A549 (cell line): ENCODE measurements at regions not wholly inside any gene's neighbourhood (a gene's known extent, or its start where the extent isn't known, plus 50 kb on each side); places are given as distances from the start of the nearest gene placed in this dataset.
A peak's percentile ranks its signal among the peaks of the same experiment; 100 is the strongest.

Source experiments
- ATAC-seq, 2 experiments: fragments of 200-7000 bp in 1 of 2; fragments of >200 bp in 1 of 2; cut with Nextera tagmentation in 1 of 2; cut with Tn5 transposase in 1 of 2; 3 replicates each; pipeline versions ENCODE4 v1.8.0 to v1.9.1; 2018 to 2020; ENCODE audit warnings: mild to moderate bottlenecking in 1 of 2, moderate library complexity in 1 of 2
- CTCF ChIA-PET: fragments of 300-600 bp; sonication (Branson Sonifier 250); formaldehyde crosslinking; extraction: SDS; loops from one replicate; lab custom pipeline; 2021; ENCODE audit warnings: antibody characterized with exemption, inconsistent platforms; lab: Yijun Ruan, JAX
- POLR2A ChIA-PET: fragments of 350-600 bp; formaldehyde crosslinking; extraction: SDS; loops from one replicate; lab custom pipeline; 2021; ENCODE audit warnings: antibody characterized with exemption, inconsistent platforms; lab: Yijun Ruan, JAX
- DNase-seq, 2 experiments: peaks; one replicate each; pipeline versions ENCODE4 v3.0.0 to v3.0.0-alpha.2; 2011 to 2016; ENCODE audit warnings: low read depth in 1 of 2, low spot score in 1 of 2
- FAIRE-seq: peaks from 2 replicates; lab custom pipeline; 2011; peaks lifted over from hg19 to GRCh38; lab: Jason Lieb, UNC
- H3K27ac ChIP-seq, 2 experiments: fragments of >200 bp; sonication (Bioruptor Twin); formaldehyde crosslinking; 3 replicates each; pipeline ENCODE4 v1.5.1; 2016 to 2017
- H3K4me1 ChIP-seq: fragments of >200 bp; sonication (Bioruptor Twin); formaldehyde crosslinking; 3 replicates; pipeline ENCODE4 v1.6.1; 2016
- H3K4me2 ChIP-seq: fragments of >200 bp; sonication (Bioruptor Twin); formaldehyde crosslinking; 3 replicates; pipeline ENCODE4 v1.6.1; 2016
- H3K4me3 ChIP-seq: fragments of >200 bp; sonication (Bioruptor Twin); formaldehyde crosslinking; 3 replicates; pipeline ENCODE4 v1.5.1; 2016
- H3K9me3 ChIP-seq: fragments of >200 bp; sonication (Bioruptor Twin); formaldehyde crosslinking; 3 replicates; pipeline ENCODE4 v1.6.1; 2016
- CBX2 ChIP-seq: fragments of 200-600 bp; sonication (generic); IDR thresholded peaks from 2 replicates; pipeline ENCODE4 v1.6.1; 2016; ENCODE audit warnings: low read depth, mild to moderate bottlenecking, borderline replicate concordance
- CBX8 ChIP-seq: fragments of 200-600 bp; sonication (generic); IDR thresholded peaks from 2 replicates; pipeline ENCODE4 v1.6.1; 2016
- CHD2 ChIP-seq: fragments of 150-350 bp; IDR thresholded peaks from 2 replicates; pipeline ENCODE4 v1.6.1; 2014; ENCODE audit warnings: low read length; ENCODE audit not compliant: partially characterized antibody
- EHMT2 ChIP-seq: fragments of 200-600 bp; sonication (generic); IDR thresholded peaks from 2 replicates; pipeline ENCODE4 v1.6.1; 2016; ENCODE audit warnings: antibody characterized with exemption, low read depth, mild to moderate bottlenecking, moderate library complexity
- ELK1 ChIP-seq: fragments of 150-350 bp; IDR thresholded peaks from 2 replicates; pipeline ENCODE4 v1.6.1; 2014; ENCODE audit warnings: low read depth, mild to moderate bottlenecking, low read length
- EP300 ChIP-seq, 2 experiments: fragments of >200 bp; sonication (Bioruptor Twin); formaldehyde crosslinking; IDR thresholded peaks; 2 replicates in 1 of 2; 3 replicates in 1 of 2; pipeline ENCODE4 v1.6.1; 2016 to 2017
- ESRRA ChIP-seq: fragments of 150-350 bp; IDR thresholded peaks from 2 replicates; pipeline ENCODE4 v1.6.1; 2014; ENCODE audit warnings: mild to moderate bottlenecking, low read length, borderline replicate concordance
- FOSL2 ChIP-seq, 2 experiments: fragments of 450-650 bp in 1 of 2; fragments of >200 bp in 1 of 2; sonication (Bioruptor Twin) in 1 of 2; formaldehyde crosslinking; IDR thresholded peaks; 2 replicates each; pipeline versions ENCODE4 v1.5.0 to v1.6.1; 2016 to 2020; ENCODE audit warnings: mild to moderate bottlenecking in 1 of 2, moderate library complexity in 1 of 2
- GATA3 ChIP-seq: IDR thresholded peaks from 2 replicates; pipeline ENCODE4 v1.6.1; 2012; ENCODE audit warnings: borderline replicate concordance
- HDAC2 ChIP-seq: fragments of 200-600 bp; sonication (generic); IDR thresholded peaks from 2 replicates; pipeline ENCODE4 v1.6.1; 2016
- HEYL ChIP-seq: fragments of 250-450 bp; sonication (Bioruptor Pico); IDR thresholded peaks from 2 replicates; pipeline ENCODE4 v1.8.0; 2021; ENCODE audit warnings: mild to moderate bottlenecking, moderate library complexity
- JUN ChIP-seq, 2 experiments: fragments of >200 bp; sonication (Bioruptor Twin); formaldehyde crosslinking; IDR thresholded peaks; 2 replicates in 1 of 2; 3 replicates in 1 of 2; pipeline ENCODE4 v1.6.1; 2016 to 2017
- MAFK ChIP-seq: fragments of 450-650 bp; IDR thresholded peaks from 2 replicates; pipeline ENCODE4 v1.6.1; 2014; ENCODE audit not compliant: partially characterized antibody
- MAZ ChIP-seq: fragments of 150-350 bp; IDR thresholded peaks from 2 replicates; pipeline ENCODE4 v1.6.1; 2014; ENCODE audit warnings: antibody characterized with exemption, low read depth, low read length, borderline replicate concordance
- MYC ChIP-seq: IDR thresholded peaks from 2 replicates; pipeline ENCODE4 v1.6.1; 2012; ENCODE audit warnings: mild to moderate bottlenecking, inconsistent platforms, low read length, improper control_type of control experiment, borderline replicate concordance
- NR3C1 ChIP-seq: fragments of >200 bp; sonication (Bioruptor Twin); formaldehyde crosslinking; IDR thresholded peaks from 3 replicates; pipeline ENCODE4 v1.6.1; 2017
- POLR2AphosphoS2 ChIP-seq: conservative IDR thresholded peaks from 2 replicates; pipeline ENCODE4 v1.6.1; 2012; ENCODE audit warnings: low read length, improper control_type of control experiment, inconsistent platforms
- RARB ChIP-seq: fragments of 250-450 bp; sonication (Bioruptor Pico); IDR thresholded peaks from 2 replicates; pipeline ENCODE4 v1.8.0; 2021; ENCODE audit warnings: mild to moderate bottlenecking, moderate library complexity
- REST ChIP-seq: fragments of 200-600 bp; sonication (generic); IDR thresholded peaks from 2 replicates; pipeline ENCODE4 v1.6.1; 2016; ENCODE audit warnings: antibody characterized with exemption, mild to moderate bottlenecking, moderate library complexity
- TP53 ChIP-seq: fragments of 250-450 bp; sonication (Bioruptor Pico); IDR thresholded peaks from 2 replicates; pipeline ENCODE4 v1.5.0; 2021; ENCODE audit warnings: mild to moderate bottlenecking, moderate library complexity
- ZSCAN20 ChIP-seq: fragments of 250-450 bp; sonication (Bioruptor Pico); IDR thresholded peaks from 2 replicates; pipeline ENCODE4 v1.8.0; 2022; ENCODE audit warnings: mild to moderate bottlenecking, moderate library complexity
- WGBS: methylation state at CpG from one replicate; pipeline ENCODE4 v1.1.6; 2017; ENCODE audit errors: missing lambda C conversion rate; 5-methylcytosine and 5-hydroxymethylcytosine counted together
- TF ChIP-seq, protein P1 (sequence below): IDR thresholded peaks from 2 replicates; pipeline ENCODE4 v1.6.1; 2012; ENCODE audit warnings: low read depth, borderline replicate concordance

DNA sequence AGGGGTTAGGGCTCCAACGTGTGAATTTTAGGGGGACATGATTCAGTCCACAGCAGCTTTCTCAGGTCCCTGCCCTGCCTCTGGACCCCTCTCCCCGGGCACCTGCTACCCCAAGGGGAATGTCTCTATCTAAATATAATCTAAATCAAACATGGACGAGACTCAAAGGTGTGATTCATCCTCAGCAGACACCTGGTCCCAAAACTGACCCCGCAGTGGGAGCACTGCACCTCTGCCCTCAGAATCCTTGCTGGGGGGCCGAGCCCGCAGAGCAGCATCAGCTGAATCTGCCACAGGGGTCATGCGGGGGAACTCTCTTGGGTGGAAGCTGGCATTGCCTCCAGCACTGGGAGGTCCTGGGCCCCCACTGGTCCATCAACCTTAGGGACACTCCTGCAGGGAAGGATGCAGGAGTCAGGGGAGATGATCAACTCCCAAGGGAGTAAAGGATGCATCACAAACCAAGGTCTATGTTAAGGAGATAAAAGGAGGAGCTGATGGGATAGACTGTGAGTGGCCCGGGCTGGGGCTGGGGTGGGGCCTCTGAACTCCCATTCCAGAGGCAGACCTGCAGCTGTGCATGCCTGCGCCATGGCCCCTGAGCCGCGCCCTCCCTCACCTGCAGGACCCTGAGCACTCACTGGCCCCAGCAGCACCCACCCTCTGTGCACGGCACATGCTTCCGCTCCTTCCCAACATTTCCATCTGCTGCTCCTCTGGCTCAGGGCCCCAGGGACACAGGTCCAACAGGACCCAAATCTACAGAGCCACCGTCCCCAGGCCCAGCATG lies 54.0 kb downstream of the ADRA2C start:
- 63% methylated on average over 9 of the region's 14 CpGs for WGBS
- POLR2A ChIA-PET: no interaction called here
- no peak overlapping the region for H3K4me3 ChIP-seq

DNA sequence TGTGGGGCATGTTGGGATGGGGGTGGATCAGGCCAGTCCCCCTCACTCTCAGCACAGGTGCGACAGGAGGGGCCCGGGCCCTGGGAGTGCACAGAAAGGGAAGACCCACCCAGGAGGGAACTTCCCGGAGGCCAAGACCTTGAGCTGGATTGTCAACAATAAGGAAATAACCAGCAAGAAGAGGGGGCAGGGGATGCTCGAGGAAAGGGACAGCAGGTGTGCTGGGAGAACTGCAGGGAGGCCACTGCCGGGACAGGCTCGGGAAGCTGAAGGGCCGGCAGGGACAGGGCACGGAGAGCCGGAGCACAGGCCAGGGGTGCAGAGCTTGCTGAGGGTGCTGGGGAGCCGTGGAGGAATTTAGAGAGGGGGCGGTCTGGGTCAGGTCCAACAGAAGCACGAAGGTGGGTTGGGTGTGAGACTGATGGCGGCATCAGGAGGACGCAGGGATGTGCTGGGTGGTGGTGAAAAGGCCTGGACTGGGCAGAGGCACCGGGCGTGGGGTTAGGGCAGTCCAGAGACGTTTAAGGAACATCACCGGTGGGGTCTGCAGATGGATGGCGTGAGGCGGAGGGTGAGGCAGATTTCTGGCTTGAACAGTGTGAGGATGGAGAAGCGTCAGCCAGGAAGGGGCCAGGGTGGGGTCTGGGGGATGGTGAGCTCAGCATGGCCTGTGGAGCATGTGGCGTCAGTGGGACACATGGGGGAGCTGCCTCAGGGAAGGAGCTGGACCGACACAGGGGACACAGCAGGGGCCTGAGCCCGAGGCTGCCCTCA lies 54.8 kb downstream of the ADRA2C start:
- Histone ChIP-seq H3K4me1 (peaks cover 27% of the 10 kb centered on the region), H3K27ac (no peak overlapping the region), H3K4me2 (no peak overlapping the region), H3K9me3 (no peaks in the 10 kb centered on the region), H3K4me3 (no peak overlapping the region)
- WGBS: 77% methylated on average over 22 of the region's 24 CpGs
- DNase-seq: no peak
- ChIA-PET POLR2A (no interaction called here), CTCF (no interaction called here)
- FAIRE-seq: no peak
- no peak for TF ChIP-seq CBX2
- TF ChIP-seq GATA3: no peak
- TF ChIP-seq EP300 (IDR thresholded peaks at IDR 0.05): no peak
- TF ChIP-seq RARB (CRISPR knock-in tag): no peak
- TF ChIP-seq JUN (IDR thresholded peaks at IDR 0.05): no peak
- TF ChIP-seq CHD2: no peak
- no peak for TF ChIP-seq POLR2AphosphoS2
- no peak for ATAC-seq

More for the DNA sequence above, 54.0 kb downstream of the ADRA2C start:
- peaks cover 27% of the 10 kb centered on the region for H3K4me1 ChIP-seq
- FAIRE-seq (no peak), DNase-seq (no peak), ATAC-seq (no peak; a peak in 1 of 6 replicates)
- H3K27ac ChIP-seq: no peak overlapping the region
- no peaks in the 10 kb centered on the region for H3K9me3 ChIP-seq
- no peak for TF ChIP-seq FOSL2 (IDR thresholded peaks at IDR 0.05)
- TF ChIP-seq FOSL2 (CRISPR knock-in tag; IDR thresholded peaks at IDR 0.05): no peak
- TF ChIP-seq REST: no peak
- TF ChIP-seq MAFK: no peak
- no peak for TF ChIP-seq NR3C1
- no peak for TF ChIP-seq ZSCAN20
- no peak for TF ChIP-seq POLR2AphosphoS2
- TF ChIP-seq HDAC2: no peak
- TF ChIP-seq, protein P1, sequence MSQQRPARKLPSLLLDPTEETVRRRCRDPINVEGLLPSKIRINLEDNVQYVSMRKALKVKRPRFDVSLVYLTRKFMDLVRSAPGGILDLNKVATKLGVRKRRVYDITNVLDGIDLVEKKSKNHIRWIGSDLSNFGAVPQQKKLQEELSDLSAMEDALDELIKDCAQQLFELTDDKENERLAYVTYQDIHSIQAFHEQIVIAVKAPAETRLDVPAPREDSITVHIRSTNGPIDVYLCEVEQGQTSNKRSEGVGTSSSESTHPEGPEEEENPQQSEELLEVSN: no peak
- TF ChIP-seq JUN (IDR thresholded peaks at IDR 0.05): no peak
- TF ChIP-seq MAZ: no peak
- TF ChIP-seq ESRRA: no peak
- no peak for TF ChIP-seq ELK1
- no peak for TF ChIP-seq TP53
- no peak for TF ChIP-seq CBX8
- TF ChIP-seq MYC: no peak
- no peak for TF ChIP-seq HEYL (CRISPR knock-in tag)
- no peak for TF ChIP-seq EHMT2
- H3K4me2 ChIP-seq: peak overlapping the region; percentile 59; the same call in 1 of the 3 replicates
- CTCF ChIA-PET: interaction anchor here (1.4 kb wide), 1 partner anchor 61 kb away, joined by 3 read pairs; no protein-coding TSS in a partner anchor
